ENCODE measurements at regions not wholly inside any gene's neighbourhood (a gene's known extent, or its start where the extent isn't known, plus 50 kb on each side); places are given as distances from the start of the nearest gene placed in this dataset.

DNA sequence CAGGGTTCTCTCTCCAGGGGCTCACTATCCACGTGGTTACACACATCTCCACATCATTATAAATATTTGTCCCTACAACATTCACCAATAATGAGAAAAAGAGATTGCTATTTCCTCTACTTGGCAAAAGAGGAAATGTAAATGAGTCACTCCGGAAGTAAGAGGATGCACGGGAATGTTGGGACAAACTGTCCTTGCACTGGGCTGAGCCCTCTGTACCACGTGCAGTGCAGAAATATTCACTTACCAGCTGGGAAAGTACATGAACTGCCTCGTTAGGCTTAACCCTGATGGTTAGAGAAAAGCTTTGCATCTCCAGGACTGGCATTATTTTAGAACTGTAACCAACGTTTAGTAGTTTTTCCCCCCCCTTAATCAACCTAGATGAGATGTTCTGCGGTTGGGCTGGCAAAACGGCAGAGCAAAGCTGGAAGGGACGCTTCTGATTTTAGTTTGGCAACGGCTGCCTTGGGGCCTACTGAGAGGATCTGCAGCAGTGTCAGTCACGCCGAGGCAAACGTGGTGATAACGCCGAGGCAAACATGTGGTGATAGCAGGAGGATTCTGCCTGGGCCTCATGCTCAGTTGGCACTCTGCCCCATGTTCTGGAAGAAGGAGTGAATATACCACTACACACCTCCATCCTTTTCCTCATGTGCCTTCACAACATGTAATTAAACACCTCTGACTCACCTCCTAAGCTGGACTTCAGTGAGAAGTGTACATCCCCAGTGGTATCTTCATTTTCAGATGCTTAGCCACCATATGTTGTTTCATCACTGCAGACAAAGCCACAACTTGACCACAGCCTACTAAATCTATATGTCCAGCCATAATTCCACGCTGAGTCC lies 661.4 kb upstream of the KLF4 start (continued):
- TF ChIP-seq NANOG (IDR thresholded peaks at IDR 0.05; ENCODE audit: borderline replicate concordance) (no peak), ZNF331 (CRISPR knock-in tag; IDR thresholded peaks at IDR 0.05; ENCODE audit: low read depth) (no peak), EZH2phosphoT487 (IDR thresholded peaks at IDR 0.05; ENCODE audit: unreplicated experiment) (no peak), STAT1 (IDR thresholded peaks at IDR 0.05; ENCODE audit: unreplicated experiment) (no peak)

- no peaks in the 10 kb centered on the region for H3K27me3 ChIP-seq (ENCODE audit: insufficient read depth)
- no peak for DNase-seq (ENCODE audit: low spot score)
- no peak overlapping the region for H3K27ac Mint-ChIP-seq
- no peak for TF ChIP-seq ZNF462 (CRISPR knock-in tag; IDR thresholded peaks at IDR 0.05)
- no peak for TF ChIP-seq EZH2 (IDR thresholded peaks at IDR 0.05; ENCODE audit: low read depth, unreplicated experiment)
- no peak for TF ChIP-seq EZH2phosphoT487 (IDR thresholded peaks at IDR 0.05; ENCODE audit: unreplicated experiment)
- TF ChIP-seq NANOG (IDR thresholded peaks at IDR 0.05; ENCODE audit: borderline replicate concordance): no peak
- TF ChIP-seq, protein P1, sequence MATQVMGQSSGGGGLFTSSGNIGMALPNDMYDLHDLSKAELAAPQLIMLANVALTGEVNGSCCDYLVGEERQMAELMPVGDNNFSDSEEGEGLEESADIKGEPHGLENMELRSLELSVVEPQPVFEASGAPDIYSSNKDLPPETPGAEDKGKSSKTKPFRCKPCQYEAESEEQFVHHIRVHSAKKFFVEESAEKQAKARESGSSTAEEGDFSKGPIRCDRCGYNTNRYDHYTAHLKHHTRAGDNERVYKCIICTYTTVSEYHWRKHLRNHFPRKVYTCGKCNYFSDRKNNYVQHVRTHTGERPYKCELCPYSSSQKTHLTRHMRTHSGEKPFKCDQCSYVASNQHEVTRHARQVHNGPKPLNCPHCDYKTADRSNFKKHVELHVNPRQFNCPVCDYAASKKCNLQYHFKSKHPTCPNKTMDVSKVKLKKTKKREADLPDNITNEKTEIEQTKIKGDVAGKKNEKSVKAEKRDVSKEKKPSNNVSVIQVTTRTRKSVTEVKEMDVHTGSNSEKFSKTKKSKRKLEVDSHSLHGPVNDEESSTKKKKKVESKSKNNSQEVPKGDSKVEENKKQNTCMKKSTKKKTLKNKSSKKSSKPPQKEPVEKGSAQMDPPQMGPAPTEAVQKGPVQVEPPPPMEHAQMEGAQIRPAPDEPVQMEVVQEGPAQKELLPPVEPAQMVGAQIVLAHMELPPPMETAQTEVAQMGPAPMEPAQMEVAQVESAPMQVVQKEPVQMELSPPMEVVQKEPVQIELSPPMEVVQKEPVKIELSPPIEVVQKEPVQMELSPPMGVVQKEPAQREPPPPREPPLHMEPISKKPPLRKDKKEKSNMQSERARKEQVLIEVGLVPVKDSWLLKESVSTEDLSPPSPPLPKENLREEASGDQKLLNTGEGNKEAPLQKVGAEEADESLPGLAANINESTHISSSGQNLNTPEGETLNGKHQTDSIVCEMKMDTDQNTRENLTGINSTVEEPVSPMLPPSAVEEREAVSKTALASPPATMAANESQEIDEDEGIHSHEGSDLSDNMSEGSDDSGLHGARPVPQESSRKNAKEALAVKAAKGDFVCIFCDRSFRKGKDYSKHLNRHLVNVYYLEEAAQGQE (IDR thresholded peaks at IDR 0.05; ENCODE audit: unreplicated experiment): no peak
- TF ChIP-seq JUNB (IDR thresholded peaks at IDR 0.05; ENCODE audit: unreplicated experiment): no peak
- no peak for TF ChIP-seq ETS1 (IDR thresholded peaks at IDR 0.05)
- TF ChIP-seq, protein P2, sequence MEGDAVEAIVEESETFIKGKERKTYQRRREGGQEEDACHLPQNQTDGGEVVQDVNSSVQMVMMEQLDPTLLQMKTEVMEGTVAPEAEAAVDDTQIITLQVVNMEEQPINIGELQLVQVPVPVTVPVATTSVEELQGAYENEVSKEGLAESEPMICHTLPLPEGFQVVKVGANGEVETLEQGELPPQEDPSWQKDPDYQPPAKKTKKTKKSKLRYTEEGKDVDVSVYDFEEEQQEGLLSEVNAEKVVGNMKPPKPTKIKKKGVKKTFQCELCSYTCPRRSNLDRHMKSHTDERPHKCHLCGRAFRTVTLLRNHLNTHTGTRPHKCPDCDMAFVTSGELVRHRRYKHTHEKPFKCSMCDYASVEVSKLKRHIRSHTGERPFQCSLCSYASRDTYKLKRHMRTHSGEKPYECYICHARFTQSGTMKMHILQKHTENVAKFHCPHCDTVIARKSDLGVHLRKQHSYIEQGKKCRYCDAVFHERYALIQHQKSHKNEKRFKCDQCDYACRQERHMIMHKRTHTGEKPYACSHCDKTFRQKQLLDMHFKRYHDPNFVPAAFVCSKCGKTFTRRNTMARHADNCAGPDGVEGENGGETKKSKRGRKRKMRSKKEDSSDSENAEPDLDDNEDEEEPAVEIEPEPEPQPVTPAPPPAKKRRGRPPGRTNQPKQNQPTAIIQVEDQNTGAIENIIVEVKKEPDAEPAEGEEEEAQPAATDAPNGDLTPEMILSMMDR (conservative IDR thresholded peaks at IDR 0.05; ENCODE audit: low read depth in 2 of 2): no peak
- no peak for TF ChIP-seq STAT1 (IDR thresholded peaks at IDR 0.05; ENCODE audit: unreplicated experiment)
- no peak for TF ChIP-seq CREB1 (CRISPR knock-in tag; IDR thresholded peaks at IDR 0.05; ENCODE audit: low read depth)
- no peak for TF ChIP-seq ZNF331 (CRISPR knock-in tag; IDR thresholded peaks at IDR 0.05; ENCODE audit: low read depth)
Observed at GRCh38 chr9:108149326-108149725, 659.8 kb upstream of the KLF4 start.

More at GRCh38 chr9:108149326-108149725, 659.8 kb upstream of the KLF4 start:
- Histone ChIP-seq H3K4me1 (ENCODE audit: insufficient read depth) (no peaks in the 10 kb centered on the region), H3K4me2 (no peak overlapping the region), H3K9me2 (ENCODE audit: insufficient read depth) (no peaks in the 10 kb centered on the region), H3K4me3 (no peak overlapping the region), H4K20me1 (replicated peaks; ENCODE audit: insufficient read depth) (no peaks in the 10 kb centered on the region), H3F3A (replicated peaks; ENCODE audit: low read depth) (no peaks in the 10 kb centered on the region), H2AFZ (0 out of 2 replicates have a peak overlapping the region, but pooled peaks have one; percentile 13), H3K36me3 (ENCODE audit: insufficient read depth) (no peaks in the 10 kb centered on the region), H3K79me2 (replicated peaks; ENCODE audit: insufficient read depth) (no peaks in the 10 kb centered on the region), H3K27ac (ENCODE audit: low read depth) (no peak overlapping the region)
- H3K9me3 Mint-ChIP-seq: peaks cover 3% of the 10 kb centered on the region; the same call in 1 of the 3 replicates
- H3K4me3 Mint-ChIP-seq: no peak overlapping the region
- no peaks in the 10 kb centered on the region for H3K4me1 Mint-ChIP-seq
- H3K27me3 Mint-ChIP-seq (ENCODE audit: insufficient read depth, low read depth, poor library complexity): no peaks in the 10 kb centered on the region
- ATAC-seq: no peak
- H3K36me3 Mint-ChIP-seq (ENCODE audit: low read depth): peaks cover 4% of the 10 kb centered on the region; the same call in 2 of the 3 replicates

Data from GM23338 (cell line).